ENCODE measurements at regions not wholly inside any gene's neighbourhood (a gene's known extent, or its start where the extent isn't known, plus 50 kb on each side); places are given as distances from the start of the nearest gene placed in this dataset.

DNA sequence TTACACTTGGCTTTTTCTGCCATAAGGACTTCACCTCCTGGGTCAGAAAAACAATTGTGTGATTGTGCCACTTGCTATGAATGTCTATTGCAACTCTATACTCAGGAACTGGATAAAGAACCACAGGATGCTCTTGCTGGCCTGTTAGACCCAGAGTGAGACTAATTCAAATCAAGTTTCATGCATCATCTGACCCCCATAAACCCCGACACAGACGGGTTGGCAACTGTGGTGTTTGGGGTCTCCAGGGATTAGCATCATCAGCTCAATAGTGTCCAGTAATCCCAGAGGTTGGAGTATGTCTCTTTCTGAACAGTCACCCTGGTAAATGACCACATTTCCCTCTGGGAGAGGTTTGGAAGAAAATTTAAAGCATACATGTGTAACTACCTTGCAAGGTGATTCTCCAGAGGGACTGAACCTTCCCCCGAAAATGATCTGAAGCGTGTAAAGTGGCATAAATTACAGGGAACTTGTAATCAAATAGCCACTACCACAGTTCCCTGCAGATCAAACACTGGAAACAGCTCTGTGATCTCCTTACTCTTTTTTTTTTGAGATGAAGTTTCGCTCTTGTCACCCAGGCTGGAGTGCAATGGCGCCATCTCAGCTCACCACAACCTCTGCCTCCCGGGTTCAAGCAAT, 1097.6 kb downstream of the TBC1D22A start:
- Histone ChIP-seq H3K27me3 (ENCODE audit: control insufficient read depth in 2 of 2, insufficient read depth in 2 of 2, low read length in 2 of 2) (no peaks in the 10 kb centered on the region), H3K4me3 (ENCODE audit: low read length in 2 of 2) (no peak overlapping the region), H3K4me1 (ENCODE audit: control insufficient read depth in 2 of 2, insufficient read depth in 2 of 2, low read length in 2 of 2) (no peaks in the 10 kb centered on the region), H3K9me3 (ENCODE audit: control insufficient read depth in 2 of 2, low read length in 2 of 2) (no peaks in the 10 kb centered on the region), H3K9ac (ENCODE audit: low read depth in 1 of 2, low read length in 2 of 2) (no peak overlapping the region), H3K27ac (ENCODE audit: low read depth in 2 of 2, low read length in 2 of 2) (no peak overlapping the region), H3K36me3 (ENCODE audit: control insufficient read depth in 2 of 2, insufficient read depth in 2 of 2, low read length in 2 of 2) (no peaks in the 10 kb centered on the region)

DNA sequence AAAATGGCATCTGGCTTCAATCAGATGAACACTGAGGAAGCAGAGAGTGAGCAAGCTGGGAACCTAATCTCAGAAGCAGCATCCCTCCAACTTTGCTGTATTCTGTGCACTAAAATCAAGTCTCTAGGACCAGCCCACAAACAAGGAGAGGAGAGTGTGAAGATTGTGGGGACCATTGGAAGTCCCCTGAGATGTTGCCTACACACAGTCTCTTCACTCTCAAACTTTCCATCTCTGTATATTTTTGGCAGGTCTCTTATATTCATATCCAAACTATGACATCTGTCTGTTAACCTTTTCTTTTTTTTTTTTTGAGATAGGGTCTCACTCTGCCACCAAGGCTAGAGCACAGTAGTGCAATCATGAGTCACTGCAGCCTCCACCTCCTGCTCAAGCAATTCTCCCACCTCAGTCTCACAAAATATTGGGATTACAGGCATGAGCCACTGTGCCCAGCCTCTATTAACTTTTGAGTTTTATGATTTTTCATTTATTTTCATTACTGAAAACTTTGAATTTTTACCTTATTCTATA, 1096.4 kb downstream of the TBC1D22A start:
- H3K27me3 ChIP-seq (ENCODE audit: control insufficient read depth in 2 of 2, insufficient read depth in 2 of 2, low read length in 2 of 2): no peaks in the 10 kb centered on the region
- no peaks in the 10 kb centered on the region for H3K36me3 ChIP-seq (ENCODE audit: control insufficient read depth in 2 of 2, insufficient read depth in 2 of 2, low read length in 2 of 2)
- no peaks in the 10 kb centered on the region for H3K9me3 ChIP-seq (ENCODE audit: control insufficient read depth in 2 of 2, low read length in 2 of 2)
- no peak overlapping the region for H3K27ac ChIP-seq (ENCODE audit: low read depth in 2 of 2, low read length in 2 of 2)
- no peak overlapping the region for H3K9ac ChIP-seq (ENCODE audit: low read depth in 1 of 2, low read length in 2 of 2)
- H3K4me3 ChIP-seq (ENCODE audit: low read length in 2 of 2): no peak overlapping the region
- no peaks in the 10 kb centered on the region for H3K4me1 ChIP-seq (ENCODE audit: control insufficient read depth in 2 of 2, insufficient read depth in 2 of 2, low read length in 2 of 2)

DNA sequence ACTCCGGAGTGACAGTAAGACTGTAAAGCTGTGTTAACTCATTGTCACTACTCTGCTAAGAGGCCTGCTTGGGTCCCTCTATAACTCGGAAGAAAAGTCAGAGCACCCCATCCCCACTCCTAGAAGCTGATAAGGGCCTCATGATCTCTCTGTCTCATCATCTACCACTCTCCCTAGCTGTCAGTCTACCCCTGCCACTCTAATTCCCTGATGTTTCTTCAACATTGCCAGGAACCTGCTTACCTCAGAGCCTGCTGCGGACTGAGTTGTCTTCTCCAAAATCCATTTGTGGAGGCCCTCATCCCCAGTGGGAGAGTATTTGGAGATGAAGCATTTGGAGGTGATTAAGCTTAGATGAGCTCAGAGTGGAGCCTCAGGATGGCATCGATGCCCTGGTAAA, 1092.2 kb downstream of the TBC1D22A start:
- no peak overlapping the region for H3K4me3 ChIP-seq (ENCODE audit: low read length in 2 of 2)

DNA sequence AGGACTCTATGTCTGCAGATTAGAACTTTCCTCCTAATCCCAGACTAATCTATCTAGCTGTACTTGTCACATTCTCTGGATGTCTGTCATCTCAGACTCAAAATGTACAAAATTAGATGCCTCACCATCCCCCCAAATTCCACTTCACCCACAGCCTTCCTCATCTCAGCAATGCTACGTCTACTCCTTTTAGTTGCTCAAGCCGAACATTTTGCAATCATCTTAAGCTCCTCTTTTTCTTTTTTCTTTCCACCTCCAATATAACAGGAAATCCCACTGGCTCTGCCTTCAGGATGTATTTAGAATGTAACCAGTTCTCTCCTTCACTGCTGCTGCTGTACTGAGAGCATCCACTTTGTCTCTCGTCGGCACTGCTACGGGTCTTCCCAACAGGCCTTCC, 1091.8 kb downstream of the TBC1D22A start:
- no peak overlapping the region for H3K4me3 ChIP-seq (ENCODE audit: low read length in 2 of 2)
- no peak overlapping the region for H3K27ac ChIP-seq (ENCODE audit: low read depth in 2 of 2, low read length in 2 of 2)
- no peak overlapping the region for H3K9ac ChIP-seq (ENCODE audit: low read depth in 1 of 2, low read length in 2 of 2)
- H3K9me3 ChIP-seq (ENCODE audit: control insufficient read depth in 2 of 2, low read length in 2 of 2): no peaks in the 10 kb centered on the region
- H3K27me3 ChIP-seq (ENCODE audit: control insufficient read depth in 2 of 2, insufficient read depth in 2 of 2, low read length in 2 of 2): peaks cover 0 to 2% of the 10 kb centered on the region in 2 donors
- H3K36me3 ChIP-seq (ENCODE audit: control insufficient read depth in 2 of 2, insufficient read depth in 2 of 2, low read length in 2 of 2): no peaks in the 10 kb centered on the region
- no peaks in the 10 kb centered on the region for H3K4me1 ChIP-seq (ENCODE audit: control insufficient read depth in 2 of 2, insufficient read depth in 2 of 2, low read length in 2 of 2)

More for the DNA sequence above, 1092.2 kb downstream of the TBC1D22A start:
- Histone ChIP-seq H3K27me3 (ENCODE audit: control insufficient read depth in 2 of 2, insufficient read depth in 2 of 2, low read length in 2 of 2) (peaks cover 0 to 2% of the 10 kb centered on the region in 2 donors), H3K36me3 (ENCODE audit: control insufficient read depth in 2 of 2, insufficient read depth in 2 of 2, low read length in 2 of 2) (no peaks in the 10 kb centered on the region), H3K9me3 (ENCODE audit: control insufficient read depth in 2 of 2, low read length in 2 of 2) (no peaks in the 10 kb centered on the region), H3K27ac (ENCODE audit: low read depth in 2 of 2, low read length in 2 of 2) (no peak overlapping the region), H3K4me1 (ENCODE audit: control insufficient read depth in 2 of 2, insufficient read depth in 2 of 2, low read length in 2 of 2) (no peaks in the 10 kb centered on the region), H3K9ac (ENCODE audit: low read depth in 1 of 2, low read length in 2 of 2) (no peak overlapping the region)

DNA sequence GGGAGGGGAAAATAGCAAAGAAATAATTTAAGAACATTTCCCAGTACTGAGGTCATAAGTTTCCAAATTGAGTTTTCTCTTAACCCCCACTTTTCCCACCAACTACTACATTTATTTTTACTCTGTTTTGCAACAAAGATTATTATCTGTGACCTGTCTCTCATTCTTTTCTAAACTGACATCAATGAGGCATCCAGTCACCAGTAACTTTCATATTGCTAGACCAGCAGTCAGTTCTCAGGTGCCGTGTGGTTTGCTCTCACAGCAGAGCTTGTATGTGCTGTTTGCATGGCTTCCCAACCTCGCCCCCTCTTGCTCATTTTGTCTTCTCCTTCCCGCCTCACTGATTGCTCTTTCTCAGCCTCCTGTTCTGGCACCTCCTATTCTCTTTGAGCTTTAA, 1091.3 kb downstream of the TBC1D22A start:
- no peaks in the 10 kb centered on the region for H3K4me1 ChIP-seq (ENCODE audit: control insufficient read depth in 2 of 2, insufficient read depth in 2 of 2, low read length in 2 of 2)
- H3K9ac ChIP-seq (ENCODE audit: low read depth in 1 of 2, low read length in 2 of 2): no peak overlapping the region
- H3K27me3 ChIP-seq (ENCODE audit: control insufficient read depth in 2 of 2, insufficient read depth in 2 of 2, low read length in 2 of 2): peaks cover 0 to 2% of the 10 kb centered on the region in 2 donors
- no peaks in the 10 kb centered on the region for H3K9me3 ChIP-seq (ENCODE audit: control insufficient read depth in 2 of 2, low read length in 2 of 2)
- no peak overlapping the region for H3K27ac ChIP-seq (ENCODE audit: low read depth in 2 of 2, low read length in 2 of 2)
- no peaks in the 10 kb centered on the region for H3K36me3 ChIP-seq (ENCODE audit: control insufficient read depth in 2 of 2, insufficient read depth in 2 of 2, low read length in 2 of 2)
- no peak overlapping the region for H3K4me3 ChIP-seq (ENCODE audit: low read length in 2 of 2)

DNA sequence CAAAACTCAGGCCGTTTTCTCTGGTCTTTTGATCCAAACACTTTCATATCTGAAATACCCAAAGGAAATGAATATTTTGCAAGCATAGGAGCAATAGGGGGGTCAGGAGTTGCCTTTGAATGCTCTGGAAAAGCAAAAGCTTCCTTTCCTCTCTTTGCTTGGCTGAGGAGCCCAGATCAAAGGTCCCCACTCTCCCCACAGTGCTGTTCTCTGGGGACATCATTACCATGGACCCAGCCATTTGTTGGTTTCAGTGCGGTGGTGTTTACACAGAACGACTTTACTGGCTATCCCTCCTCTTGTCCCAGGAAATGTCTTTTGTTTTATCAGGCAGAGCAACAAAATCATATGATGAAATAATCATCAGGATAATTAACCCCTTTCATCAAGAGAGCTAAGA, 1089.1 kb downstream of the TBC1D22A start:
- no peak overlapping the region for H3K27ac ChIP-seq (ENCODE audit: low read depth in 2 of 2, low read length in 2 of 2)
- no peaks in the 10 kb centered on the region for H3K4me1 ChIP-seq (ENCODE audit: control insufficient read depth in 2 of 2, insufficient read depth in 2 of 2, low read length in 2 of 2)
- H3K36me3 ChIP-seq (ENCODE audit: control insufficient read depth in 2 of 2, insufficient read depth in 2 of 2, low read length in 2 of 2): no peaks in the 10 kb centered on the region
- H3K4me3 ChIP-seq (ENCODE audit: low read length in 2 of 2): no peak overlapping the region
- no peaks in the 10 kb centered on the region for H3K9me3 ChIP-seq (ENCODE audit: control insufficient read depth in 2 of 2, low read length in 2 of 2)
- H3K9ac ChIP-seq (ENCODE audit: low read depth in 1 of 2, low read length in 2 of 2): no peak overlapping the region
- H3K27me3 ChIP-seq (ENCODE audit: control insufficient read depth in 2 of 2, insufficient read depth in 2 of 2, low read length in 2 of 2): peaks cover 0 to 2% of the 10 kb centered on the region in 2 donors

DNA sequence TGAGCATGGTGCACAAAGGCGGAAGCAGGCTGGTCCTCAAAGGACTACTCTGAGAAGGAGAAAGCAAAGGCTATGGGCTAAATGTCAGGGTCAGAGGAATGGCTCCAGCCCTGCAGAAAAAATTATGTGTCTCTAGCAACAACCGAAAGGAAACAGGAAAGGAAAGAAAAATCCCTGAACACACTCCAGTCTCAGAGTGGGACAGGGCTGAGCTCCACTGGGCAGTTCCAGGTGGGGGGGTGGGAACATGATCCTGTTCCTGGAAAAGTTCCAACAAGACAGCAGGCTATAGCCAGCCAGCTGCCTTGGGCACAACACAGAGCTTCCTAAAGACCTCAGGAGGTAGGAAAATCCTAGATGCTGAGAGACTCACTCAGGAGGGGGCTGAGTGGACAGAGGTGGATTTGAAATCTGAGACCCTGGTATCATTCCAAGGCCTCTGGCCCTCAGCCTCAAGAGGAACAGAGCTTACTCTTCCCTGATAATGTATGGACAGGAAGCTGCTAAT, 1088.2 kb downstream of the TBC1D22A start:
- H3K9me3 ChIP-seq (ENCODE audit: control insufficient read depth in 2 of 2, low read length in 2 of 2): no peaks in the 10 kb centered on the region
- no peak overlapping the region for H3K27ac ChIP-seq (ENCODE audit: low read depth in 2 of 2, low read length in 2 of 2)
- no peaks in the 10 kb centered on the region for H3K36me3 ChIP-seq (ENCODE audit: control insufficient read depth in 2 of 2, insufficient read depth in 2 of 2, low read length in 2 of 2)
- H3K9ac ChIP-seq (ENCODE audit: low read depth in 1 of 2, low read length in 2 of 2): no peak overlapping the region
- no peaks in the 10 kb centered on the region for H3K4me1 ChIP-seq (ENCODE audit: control insufficient read depth in 2 of 2, insufficient read depth in 2 of 2, low read length in 2 of 2)
- no peak overlapping the region for H3K4me3 ChIP-seq (ENCODE audit: low read length in 2 of 2)
- H3K27me3 ChIP-seq (ENCODE audit: control insufficient read depth in 2 of 2, insufficient read depth in 2 of 2, low read length in 2 of 2): peaks cover 0 to 6% of the 10 kb centered on the region in 2 donors

DNA sequence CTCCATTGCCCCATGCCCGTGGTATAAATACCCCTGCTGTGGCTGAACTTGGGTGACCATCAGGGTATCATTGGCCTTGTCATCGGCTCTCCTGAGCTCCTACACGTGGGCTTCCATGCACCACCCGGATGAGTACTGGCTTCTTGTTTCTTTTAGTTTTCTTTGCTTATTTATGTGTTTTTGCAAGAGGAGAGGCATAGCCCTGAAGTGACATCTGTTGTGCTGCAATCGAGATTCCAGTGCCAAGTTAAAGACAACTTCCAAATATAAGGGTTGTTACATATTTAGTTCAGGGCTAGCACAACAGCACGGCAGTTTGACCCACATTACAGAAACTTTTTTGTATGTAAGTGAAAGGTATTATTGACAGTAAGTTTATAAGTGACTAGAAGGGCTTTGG, 1087.1 kb downstream of the TBC1D22A start:
- H3K4me1 ChIP-seq (ENCODE audit: control insufficient read depth in 2 of 2, insufficient read depth in 2 of 2, low read length in 2 of 2): no peaks in the 10 kb centered on the region
- H3K9me3 ChIP-seq (ENCODE audit: control insufficient read depth in 2 of 2, low read length in 2 of 2): no peaks in the 10 kb centered on the region
- H3K9ac ChIP-seq (ENCODE audit: low read depth in 1 of 2, low read length in 2 of 2): no peak overlapping the region
- H3K27ac ChIP-seq (ENCODE audit: low read depth in 2 of 2, low read length in 2 of 2): no peak overlapping the region
- H3K4me3 ChIP-seq (ENCODE audit: low read length in 2 of 2): no peak overlapping the region
- H3K27me3 ChIP-seq (ENCODE audit: control insufficient read depth in 2 of 2, insufficient read depth in 2 of 2, low read length in 2 of 2): peaks cover 0 to 8% of the 10 kb centered on the region in 2 donors
- no peaks in the 10 kb centered on the region for H3K36me3 ChIP-seq (ENCODE audit: control insufficient read depth in 2 of 2, insufficient read depth in 2 of 2, low read length in 2 of 2)

DNA sequence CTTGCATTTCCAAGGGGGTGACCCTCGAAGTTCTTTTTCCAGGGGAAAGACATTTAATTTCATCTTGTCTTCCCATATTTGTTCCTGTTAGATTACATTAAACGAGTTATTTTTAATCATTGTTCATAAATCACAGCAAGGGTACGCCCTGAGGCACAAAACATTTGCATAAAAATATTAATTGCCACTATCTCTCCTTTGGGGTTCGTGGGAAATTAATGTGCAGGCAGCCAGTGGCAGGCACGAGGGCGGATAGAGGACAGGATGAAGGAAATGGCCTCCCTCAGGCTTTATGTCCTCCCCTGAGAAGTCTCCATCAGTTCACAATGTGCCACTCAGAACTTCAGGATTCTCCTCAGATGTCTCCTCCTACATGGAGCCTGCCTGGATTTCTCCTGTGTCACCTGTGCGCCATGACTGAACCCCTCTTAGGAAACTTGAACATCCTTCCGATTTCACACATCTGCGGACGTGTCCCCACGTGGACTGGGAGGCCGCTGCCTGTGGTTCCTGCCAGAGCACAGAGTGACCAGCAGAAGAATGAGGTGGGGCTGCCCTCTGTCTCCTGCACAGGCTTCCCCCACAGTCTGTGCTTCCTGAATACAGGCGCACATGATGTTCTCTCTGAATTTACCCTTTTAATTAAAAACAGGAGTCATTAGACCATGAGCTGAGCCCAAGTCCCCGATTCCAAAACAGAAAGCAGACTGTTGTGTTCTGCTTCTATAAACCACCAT, 1085.9 kb downstream of the TBC1D22A start:
- Histone ChIP-seq H3K4me3 (ENCODE audit: low read length in 2 of 2) (no peak overlapping the region), H3K4me1 (ENCODE audit: control insufficient read depth in 2 of 2, insufficient read depth in 2 of 2, low read length in 2 of 2) (no peaks in the 10 kb centered on the region), H3K9ac (ENCODE audit: low read depth in 1 of 2, low read length in 2 of 2) (no peak overlapping the region), H3K27me3 (ENCODE audit: control insufficient read depth in 2 of 2, insufficient read depth in 2 of 2, low read length in 2 of 2) (peaks cover 0 to 8% of the 10 kb centered on the region in 2 donors), H3K27ac (ENCODE audit: low read depth in 2 of 2, low read length in 2 of 2) (no peak overlapping the region), H3K9me3 (ENCODE audit: control insufficient read depth in 2 of 2, low read length in 2 of 2) (no peaks in the 10 kb centered on the region), H3K36me3 (ENCODE audit: control insufficient read depth in 2 of 2, insufficient read depth in 2 of 2, low read length in 2 of 2) (no peaks in the 10 kb centered on the region)

DNA sequence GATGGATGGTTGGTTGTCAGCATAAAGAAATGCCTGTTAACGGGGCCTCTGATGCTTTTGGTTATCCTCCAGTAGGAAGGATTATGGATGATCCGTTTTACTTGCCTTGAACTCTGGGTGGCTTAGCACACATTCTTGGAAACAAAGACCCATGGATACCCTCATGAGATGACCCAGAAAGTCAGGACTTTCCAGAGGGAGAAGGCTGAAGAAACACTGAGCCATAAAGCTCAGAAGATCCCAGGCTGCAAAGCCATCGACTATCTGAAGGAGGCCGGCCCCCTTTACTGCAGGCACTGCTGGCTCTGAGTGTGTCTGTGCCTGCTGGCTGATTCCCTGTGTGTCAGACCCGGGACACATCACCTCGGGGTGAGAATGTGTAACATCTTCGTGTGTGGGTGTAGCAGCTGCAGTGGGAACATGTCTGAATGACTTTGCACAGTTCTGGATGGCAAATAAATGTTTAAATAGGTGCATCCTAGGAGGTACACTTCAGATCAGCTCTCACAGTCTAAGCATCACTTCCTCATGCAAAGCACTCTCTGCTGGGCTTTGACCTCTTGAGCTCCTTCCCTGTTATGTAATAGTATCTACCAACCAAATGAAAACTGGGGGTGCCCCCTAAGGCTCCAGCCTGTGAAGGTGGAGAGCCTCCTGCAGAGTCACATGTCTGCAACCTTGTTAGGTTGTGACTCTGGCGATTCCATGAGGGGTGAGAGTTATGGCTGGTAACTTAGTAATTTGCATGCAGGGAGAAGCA, 1084.9 kb downstream of the TBC1D22A start:
- Histone ChIP-seq H3K27me3 (ENCODE audit: control insufficient read depth in 2 of 2, insufficient read depth in 2 of 2, low read length in 2 of 2) (peaks cover 0 to 8% of the 10 kb centered on the region in 2 donors), H3K9ac (ENCODE audit: low read depth in 1 of 2, low read length in 2 of 2) (no peak overlapping the region)

More for the DNA sequence above, 1084.9 kb downstream of the TBC1D22A start:
- H3K9me3 ChIP-seq (ENCODE audit: control insufficient read depth in 2 of 2, low read length in 2 of 2): no peaks in the 10 kb centered on the region
- no peak overlapping the region for H3K27ac ChIP-seq (ENCODE audit: low read depth in 2 of 2, low read length in 2 of 2)
- no peaks in the 10 kb centered on the region for H3K36me3 ChIP-seq (ENCODE audit: control insufficient read depth in 2 of 2, insufficient read depth in 2 of 2, low read length in 2 of 2)
- no peaks in the 10 kb centered on the region for H3K4me1 ChIP-seq (ENCODE audit: control insufficient read depth in 2 of 2, insufficient read depth in 2 of 2, low read length in 2 of 2)
- no peak overlapping the region for H3K4me3 ChIP-seq (ENCODE audit: low read length in 2 of 2)
